SW 1271 (cell line): ENCODE measurements at regions not wholly inside any gene's neighbourhood (a gene's known extent, or its start where the extent isn't known, plus 50 kb on each side); places are given as distances from the start of the nearest gene placed in this dataset.

ENCODE experiments used
- DNase-seq, 2 experiments: peaks; one replicate each; lab custom pipeline; 2025; lab: John Stamatoyannopoulos, UW

DNA sequence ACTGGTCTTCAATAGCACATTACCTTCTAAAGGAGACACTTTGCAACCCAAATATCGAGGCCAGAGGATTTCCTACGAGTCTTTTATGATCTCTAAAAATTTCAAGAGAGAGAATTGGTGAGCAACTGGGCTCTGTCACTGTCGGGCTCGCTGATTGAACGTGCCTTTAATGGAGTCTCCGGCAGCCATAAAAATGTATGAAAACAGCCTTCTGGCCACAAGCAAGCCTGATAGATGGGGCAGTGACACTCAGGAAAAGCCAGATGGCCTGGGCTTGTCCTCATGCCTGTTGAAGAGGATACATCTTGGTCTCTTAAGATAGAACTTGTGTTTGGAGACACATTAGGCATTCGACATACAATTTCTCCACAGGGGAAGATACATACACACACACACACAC is 419.5 kb upstream of the PROK2 start:
- no peak for DNase-seq

DNA sequence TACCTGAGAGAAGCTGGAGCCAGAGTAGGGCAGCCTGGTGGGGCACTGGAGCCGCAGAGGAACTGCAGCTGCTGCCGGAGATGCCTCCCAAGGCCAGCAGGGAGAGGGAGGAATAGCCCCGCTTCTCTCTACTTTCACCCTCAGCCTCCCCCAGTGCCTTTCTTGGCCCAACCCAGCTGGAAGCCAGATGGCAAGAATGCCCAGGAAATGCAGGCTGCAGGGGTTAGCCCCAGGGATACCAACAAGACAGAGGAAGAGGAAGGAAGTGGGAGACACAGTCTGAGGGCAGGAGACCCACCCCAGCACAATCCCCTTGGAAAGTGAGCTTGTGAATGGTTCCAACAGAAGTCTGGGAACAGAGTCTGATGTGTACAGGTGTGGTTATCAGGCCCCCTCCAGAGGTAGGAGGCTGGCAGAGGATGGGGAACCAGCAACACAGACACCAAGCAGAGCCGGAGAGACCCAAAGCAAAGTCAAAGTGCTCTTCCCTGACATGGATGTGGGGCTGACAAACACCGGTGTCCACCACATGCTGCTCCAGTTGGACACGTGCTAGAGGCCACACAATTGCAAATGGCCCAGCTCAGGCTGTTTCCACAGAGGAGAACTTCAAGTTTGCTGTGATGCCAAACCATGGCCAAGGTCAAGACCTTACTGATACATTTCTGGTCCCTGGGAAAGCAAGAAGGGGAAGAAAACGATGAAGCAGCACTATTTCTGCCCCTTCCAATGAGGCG is 418.8 kb upstream of the PROK2 start:
- no peak for DNase-seq

DNA sequence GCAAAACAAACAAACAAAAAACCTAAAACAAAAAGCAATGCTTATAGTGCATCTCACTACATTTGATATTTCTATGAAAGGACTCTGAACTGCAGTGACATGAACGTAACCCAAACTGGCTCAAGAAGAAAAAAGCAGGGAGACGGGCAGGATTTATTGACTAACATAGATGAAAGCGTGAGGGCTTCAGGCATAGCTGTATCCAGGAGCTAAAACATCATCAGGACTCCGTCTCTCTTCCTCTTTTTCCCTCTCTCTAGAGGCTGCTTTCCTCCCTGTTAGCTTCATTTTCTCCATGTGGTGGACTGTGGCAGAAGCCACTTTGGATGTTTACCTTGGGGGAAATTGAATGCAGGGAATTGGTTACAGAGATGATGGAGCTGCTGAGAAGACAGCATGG is 418.2 kb upstream of the PROK2 start:
- no peak for DNase-seq

DNA sequence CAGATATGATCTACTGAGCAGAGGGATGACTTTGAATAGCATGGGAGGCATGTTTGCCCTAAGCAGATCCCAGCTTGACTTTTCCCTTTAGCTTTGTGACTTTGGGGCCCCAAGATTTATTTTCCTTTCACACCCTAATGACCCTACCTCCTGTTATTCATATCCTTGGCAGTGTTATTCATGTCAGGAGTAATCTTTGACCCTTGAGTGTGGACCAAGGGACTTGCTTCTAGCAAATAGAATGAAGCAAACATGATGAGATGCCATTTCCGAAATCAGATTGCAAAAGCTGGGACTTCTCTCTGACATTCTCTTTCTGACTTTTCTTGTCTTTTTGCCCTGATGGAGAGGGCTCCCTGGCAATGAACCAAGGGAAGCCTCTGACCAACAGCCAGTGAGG is 415.4 kb upstream of the PROK2 start:
- DNase-seq, result no peak

DNA sequence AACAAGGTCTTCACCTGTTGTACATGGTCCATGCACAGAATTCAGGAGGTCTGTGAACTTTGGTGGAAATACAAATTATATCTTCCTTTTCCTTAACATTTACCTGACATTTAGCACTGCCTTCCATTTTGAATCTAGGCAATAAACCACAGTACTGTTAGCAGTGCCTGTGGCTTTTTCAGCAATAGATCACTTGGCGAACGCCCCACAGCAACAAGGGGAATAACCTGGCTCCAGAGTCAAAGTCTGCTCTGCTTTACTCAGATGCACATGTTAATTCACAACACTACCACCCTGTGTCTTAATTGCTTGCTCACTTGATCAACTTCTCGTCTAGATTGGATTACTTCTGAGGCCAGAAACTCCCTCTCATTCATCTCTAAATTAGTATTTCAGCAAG is 414.6 kb upstream of the PROK2 start:
- DNase-seq, result no peak

DNA sequence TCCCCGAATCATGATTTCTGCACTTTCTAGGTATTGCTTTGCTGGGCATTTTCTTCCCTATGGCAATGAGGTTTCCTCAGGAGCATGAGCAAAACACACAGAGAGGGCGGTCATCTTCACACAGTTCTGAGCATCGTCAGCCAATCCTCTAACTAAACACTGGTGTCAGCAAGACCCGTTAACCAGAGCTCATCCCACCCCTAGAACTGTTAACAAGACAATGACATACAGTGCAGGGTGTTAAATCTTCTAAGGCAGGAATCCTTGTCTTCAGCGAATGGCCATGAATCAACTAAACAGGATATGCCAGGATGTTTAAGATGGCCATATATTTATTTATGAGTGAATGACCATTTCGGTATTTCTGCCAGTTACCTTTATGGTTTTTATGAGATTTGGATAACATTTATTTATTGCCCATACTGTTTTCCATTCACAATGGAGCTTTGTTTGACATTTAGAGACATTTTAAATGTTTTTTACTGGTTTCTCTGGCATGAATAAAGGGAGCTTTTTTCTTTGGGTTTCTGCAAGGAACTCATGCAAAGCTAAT is 411.5 kb upstream of the PROK2 start:
- DNase-seq, result no peak

DNA sequence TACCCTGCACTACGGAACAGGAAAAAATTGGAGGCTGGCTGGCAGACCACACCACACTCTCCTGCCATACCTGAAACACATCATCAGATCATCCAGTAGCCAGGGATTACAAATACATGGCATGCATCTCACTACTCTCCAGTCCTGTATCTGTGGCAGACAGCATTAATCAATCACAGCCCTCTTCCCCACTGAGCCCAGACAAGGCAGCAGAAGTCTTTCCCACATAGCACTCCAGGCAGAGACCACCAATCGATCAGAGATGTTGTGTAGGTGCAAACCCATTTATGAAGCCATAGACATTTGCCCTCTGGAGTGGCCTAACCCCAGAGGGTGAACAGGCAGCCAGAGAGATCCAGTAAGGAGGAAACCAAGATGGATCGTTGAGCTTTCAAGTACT is 410.9 kb upstream of the PROK2 start:
- no peak for DNase-seq

DNA sequence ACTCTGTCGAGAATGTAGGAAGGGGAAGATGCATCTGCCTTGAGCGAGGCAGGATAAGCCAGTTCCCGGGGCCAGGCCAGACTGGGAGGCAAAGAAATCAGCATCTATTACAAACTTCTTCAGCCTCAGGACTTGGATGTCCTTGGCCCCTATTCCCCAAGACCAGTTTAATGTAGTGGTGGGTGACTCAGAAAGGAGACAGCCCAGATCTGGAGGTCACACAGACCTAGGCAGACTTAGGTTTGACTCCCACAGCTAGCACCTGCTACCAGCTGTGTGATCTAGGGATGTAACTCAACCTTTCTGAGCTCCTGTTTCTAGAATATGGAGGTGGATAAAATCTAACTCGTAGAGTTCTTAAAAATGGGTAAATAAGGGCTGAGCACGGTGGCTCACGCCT is 409.5 kb upstream of the PROK2 start:
- DNase-seq, result no peak

DNA sequence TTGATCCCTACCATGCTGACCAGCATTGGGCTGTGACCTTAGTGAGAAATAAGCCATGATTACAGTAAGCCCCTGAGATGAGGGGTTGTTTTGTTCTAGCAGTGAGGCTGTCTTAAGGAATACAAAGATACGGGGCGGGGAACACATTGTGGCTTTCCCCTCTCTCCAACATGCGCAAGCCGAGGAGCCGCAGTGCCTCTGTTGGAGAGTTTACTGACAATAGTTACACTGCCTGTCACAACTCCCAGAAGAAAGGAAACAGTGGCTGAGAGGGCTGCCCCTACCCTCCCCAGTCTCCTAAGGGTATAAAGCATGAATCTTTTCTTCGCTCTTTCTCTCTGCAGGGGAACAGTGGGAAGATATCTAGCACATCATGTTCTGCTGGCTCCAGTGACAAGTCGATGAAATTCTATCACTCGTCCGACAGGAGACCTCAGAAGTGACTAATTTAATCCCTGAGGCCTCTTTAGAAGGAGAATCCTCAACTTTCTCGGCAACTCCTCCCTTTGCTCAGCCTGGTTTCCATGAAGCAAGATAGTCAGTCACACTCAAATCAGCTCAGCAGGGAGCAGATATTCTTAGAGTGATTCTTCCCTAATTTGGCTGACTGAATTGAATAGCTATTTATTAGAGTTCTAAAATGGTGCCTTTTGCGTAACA is 409.0 kb upstream of the PROK2 start:
- DNase-seq, result no peak

DNA sequence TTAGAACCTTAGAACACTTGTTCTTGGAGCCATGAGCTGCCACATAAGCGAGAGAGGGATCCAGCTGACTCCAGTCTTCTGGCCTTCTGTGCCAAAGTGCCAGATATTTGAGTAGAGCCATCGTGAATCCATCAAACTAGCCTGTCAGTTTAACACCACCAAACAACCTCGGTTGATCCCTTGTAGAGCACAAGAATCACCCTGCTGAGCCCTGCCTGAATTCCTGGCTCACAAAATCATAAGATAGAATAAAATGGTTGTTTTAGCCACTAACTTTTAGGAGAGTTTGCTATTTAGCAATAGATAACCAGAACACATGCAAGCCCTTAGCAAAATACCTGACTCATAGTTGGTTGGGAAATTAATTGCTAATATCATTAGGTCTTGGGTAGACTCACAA is 407.6 kb upstream of the PROK2 start:
- DNase-seq, result no peak

DNA sequence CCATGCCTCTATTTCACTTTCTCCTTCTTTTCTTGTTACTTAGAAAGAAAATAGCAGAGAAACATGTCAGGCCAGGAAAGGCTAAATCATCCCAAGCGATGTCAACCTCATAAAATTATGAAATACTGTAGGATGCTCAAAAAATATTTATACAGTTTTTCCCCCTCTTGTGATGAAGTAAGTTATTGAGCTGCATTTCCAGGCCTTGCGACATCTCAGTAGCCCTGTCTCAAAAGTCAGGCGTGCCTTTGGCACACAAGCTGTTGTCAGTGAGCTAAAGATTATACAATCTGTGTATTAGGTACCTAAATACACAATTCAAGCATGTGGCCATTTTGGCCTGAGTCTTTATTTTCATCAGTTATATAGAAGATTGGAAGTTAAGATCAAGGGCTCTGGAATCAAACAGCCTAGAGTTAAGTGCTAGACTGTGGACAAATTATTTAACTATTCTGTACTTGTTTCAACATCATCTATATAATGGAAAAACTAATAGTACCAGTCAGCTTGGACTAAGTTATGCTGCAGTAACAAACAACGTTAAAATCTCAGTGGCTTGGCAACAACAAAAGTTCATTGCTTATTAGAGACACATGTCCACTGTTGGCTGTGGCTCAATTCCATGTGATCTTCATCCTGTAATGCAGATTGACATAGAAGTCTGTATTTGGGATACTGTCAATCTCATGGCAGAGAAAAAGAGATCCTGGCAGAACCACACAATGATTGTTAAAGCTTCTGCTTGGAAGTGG is 406.4 kb upstream of the PROK2 start:
- DNase-seq, result no peak

DNA sequence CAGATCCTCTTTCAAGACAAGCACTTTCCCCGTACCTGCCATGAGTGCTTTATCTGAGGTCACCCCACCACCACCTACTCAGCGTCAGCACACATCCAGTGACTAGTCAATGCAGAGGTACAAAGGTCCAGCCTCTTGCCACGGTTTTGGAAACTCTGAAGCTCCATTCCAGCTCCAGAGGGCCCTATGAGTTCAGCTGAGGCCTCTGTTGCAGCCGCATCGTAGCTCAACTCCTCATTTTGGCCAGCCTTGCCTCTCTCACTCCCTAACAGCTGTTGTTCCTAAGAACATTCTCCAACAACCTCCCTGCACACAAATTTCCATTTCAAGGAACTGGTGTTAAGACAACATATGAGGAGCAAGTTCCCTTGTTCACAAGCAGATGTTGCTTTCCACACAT is 405.1 kb upstream of the PROK2 start:
- DNase-seq, result no peak

DNA sequence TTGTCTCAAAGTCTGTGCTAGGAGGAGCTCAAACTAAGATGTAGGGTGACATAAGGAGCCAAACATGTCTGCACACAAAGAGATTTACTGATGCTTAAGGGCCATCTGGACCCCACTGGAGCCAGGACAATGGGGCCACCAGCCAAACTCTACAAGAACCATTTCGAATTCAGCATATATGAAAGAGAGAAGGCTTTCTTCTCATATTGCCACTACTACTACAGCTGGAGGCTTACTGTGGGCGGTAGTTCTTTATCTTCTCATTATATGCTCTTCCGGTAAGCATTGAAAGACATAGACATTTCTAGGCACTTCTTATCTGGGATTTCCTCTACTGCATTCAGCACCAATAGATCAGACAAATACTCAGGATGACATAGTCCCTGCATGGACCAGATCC is 404.4 kb upstream of the PROK2 start:
- no peak for DNase-seq

DNA sequence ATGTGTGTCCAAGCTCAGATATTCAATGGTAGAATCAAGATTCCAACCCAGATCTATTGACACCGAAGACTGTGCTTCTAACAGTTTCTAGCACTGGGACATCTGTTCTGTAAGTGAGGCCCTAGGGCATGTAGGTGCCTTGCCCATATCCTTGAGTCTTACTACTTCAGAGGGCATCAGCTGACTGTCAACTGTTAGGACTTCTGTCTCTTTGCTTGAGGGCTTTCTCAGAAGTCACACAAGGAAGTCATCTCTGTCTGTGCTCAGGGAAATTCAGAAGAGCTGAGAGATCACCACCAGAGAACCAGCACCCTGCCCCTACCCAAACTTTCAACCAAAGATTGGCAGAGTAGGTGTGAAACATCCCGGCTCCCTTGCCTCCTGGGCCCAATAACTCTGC is 403.6 kb upstream of the PROK2 start:
- no peak for DNase-seq

DNA sequence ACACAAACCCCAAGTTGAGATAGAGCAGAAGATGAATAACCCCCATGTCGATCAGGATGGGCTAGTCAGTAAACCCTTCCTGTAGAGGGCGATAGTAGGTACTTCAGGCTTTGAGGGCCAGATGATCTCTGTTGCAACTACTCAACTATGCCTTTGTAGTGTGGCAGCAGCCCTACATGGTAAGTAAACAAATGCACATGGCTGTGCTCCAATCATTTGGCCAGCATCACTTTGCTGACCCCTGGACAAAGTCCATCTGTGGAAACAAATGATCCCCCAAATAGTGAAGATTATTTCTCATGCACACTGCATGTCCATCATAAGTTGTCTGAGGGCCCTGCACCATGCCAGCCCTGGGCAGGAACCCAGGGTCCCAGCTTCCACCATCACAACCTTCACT is 402.2 kb upstream of the PROK2 start:
- DNase-seq, result no peak

DNA sequence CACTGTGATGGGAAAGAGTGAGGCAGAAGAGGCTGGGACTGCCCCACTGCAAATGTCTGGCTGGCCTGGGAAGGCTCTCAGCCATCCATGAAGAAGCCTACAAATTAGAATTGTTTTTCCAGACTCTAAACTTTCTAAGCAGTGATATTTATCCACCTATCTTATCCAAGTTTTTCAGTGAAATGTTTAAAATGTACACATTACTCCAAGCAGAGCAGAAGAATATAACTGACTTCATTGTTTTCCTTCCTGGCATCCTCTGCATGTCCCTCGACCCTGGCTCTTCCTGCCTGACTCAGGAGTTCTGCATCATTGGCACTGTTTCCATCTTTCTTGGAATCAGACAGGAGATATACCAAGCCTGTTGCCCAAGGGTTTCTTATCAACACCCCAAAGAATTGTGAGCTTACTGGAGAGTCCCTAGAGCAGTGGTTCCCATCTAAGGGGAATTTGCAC is 401.5 kb upstream of the PROK2 start:
- no peak for DNase-seq

DNA sequence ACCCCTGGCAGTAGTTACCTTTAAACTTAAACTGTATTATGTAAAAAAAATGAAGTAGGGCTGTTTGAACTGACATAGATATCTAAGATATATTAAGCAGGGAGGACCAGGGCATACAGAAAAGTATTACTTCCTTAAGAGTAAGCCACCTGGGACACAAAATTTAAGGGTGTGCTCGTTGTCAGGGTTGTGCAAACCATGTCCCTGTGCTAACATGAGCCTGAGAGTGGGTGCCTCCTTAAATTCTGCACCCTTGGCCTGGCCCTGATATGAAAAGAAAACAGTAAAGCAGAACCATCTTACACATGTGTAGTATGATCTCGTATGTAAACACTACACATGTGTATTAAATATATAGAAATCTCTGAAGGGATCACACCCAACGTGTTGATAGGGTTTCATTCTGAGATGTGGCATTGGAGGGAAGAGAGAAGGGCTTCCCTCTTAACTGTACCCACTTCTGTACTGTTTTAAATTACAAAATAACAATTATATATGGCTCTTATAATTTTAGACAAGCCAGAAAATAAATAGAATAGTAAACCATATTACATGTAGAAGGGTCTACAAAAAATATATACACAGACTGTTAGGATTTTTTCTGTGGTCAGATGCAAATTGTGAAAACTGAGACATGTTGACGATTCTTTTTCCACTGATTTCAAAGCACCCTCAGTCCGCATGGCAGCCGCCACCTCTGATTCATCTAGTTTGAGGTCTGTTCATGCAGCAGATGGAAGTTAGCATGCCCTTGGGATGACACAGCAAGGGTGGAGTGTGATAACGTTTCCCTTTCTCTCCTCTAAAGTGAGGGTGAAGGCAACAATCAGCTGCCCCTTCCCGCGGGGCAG is 400.8 kb upstream of the PROK2 start:
- no peak for DNase-seq

DNA sequence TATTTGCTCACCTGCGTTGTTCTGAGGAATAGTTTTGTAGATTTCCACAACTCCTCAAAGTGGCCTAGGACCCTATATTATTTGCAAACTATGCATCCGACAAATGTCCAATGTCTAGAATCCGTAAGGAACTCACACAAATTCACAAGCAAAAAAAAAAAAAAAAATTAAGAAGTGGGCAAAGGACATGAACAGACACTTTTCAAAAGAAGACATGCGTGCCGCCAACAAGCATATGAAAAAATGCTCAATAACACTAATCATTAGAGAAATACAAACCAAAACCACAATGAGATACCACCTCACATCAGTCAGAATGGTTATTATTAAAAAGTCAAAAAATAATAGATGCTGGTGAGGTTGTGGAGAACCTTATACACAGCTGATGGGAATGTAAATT is 398.5 kb upstream of the PROK2 start:
- DNase-seq, result no peak

DNA sequence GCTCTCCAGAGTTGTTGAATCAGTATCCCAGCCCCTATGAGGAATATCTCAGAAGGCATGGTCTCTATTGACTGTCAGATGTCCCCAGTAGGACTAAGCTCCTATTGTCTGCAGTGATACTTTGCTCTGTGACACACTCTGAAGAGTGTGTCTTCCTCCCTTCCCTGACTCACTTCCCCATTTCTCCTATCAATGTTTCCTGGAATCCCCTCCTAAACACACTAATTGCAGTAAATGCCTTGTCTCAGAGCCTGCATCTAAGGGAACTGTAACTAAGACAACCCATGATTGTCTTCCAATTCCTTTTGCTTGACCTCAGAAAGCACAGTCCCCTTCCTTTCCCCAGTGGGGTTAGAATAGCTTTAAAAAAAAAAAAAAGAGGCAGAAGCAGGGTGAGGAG is 397.3 kb upstream of the PROK2 start:
- no peak for DNase-seq

DNA sequence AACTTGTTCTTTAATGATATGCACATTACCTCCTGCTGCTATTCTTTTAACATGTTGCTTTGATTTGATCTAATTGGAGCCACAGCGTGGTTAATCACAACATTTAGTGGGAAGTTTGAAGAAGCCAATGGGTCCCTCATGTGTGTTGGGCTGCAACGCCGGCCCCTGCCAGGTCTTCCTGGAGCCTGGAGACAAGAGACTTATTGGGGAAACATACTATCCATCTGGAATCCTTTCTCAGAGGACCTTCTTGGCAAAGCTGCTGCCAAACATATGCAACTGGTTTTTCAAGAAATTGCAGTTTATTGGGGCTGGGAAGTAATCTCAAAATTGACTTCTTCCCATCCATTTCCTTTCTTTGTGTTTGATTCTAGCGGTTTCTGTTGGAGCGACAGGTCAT is 396.3 kb upstream of the PROK2 start:
- no peak for DNase-seq

DNA sequence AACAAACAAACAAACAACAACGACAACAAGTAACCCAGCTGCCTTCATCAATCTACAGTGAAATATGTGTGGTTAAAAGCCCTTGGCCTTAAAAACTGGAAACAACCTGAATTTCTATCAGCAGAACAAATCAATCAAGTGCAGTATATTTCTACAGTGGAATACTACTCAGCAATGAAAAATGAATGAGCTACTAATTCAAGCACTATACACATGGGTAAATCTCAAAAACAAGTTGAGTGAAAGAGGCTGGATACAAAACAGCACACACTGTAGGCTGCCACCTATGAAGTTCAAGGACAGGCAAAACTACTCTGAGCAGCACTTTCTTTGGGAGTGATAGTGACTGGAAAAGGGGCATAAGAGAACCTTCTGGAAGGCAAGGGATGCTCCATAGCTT is 395.5 kb upstream of the PROK2 start:
- DNase-seq, result no peak

DNA sequence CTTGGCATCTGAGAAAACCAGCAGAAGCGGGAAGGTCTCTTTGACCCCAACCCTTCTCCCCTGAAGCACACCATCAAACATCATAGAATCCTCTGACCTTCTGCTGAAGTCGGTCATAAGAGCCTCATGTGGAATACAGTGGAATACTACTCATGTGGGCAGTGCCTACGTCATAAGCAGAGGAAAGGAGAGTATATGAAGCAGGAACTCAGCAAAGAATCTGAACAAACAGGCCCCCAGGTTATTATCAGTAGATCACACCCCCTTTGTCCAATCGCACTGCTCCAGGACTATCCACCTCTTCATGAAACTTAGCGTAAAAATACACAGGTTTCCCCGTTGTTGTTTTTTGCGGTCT is 394.1 kb upstream of the PROK2 start:
- no peak for DNase-seq
